ENCODE measurements at regions not wholly inside any gene's neighbourhood (a gene's known extent, or its start where the extent isn't known, plus 50 kb on each side); places are given as distances from the start of the nearest gene placed in this dataset.
A peak's percentile ranks its signal among the peaks of the same experiment; 100 is the strongest.

DNA sequence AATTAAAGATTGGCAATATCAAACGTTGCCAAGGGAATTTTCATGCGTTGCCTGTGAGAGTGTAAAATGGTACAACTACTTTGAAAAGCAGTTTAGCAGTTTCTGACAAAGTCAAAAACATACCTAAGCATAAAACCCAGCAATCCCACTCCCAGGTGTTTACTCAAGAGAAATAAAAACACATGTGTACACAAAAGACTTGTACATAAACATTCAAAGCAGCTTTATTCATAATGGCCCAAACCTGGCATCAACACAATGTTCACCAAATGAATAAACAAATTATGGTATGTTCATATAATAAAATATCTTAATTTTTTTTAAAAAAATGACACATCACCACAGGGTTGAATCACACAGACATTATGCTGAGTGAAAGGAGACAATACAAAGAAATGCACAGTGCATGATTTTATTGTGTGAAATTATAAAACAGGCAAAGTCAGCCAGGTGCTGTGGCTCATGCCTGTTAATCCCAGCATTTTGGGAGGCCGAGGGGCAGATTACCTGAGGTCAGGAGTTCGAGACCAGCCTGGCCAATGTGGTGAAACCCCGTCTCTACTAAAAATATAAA is 240.4 kb upstream of the MARCKS start:
- Mint-ChIP-seq H3K36me3 (ENCODE audit: unreplicated experiment) (no peaks in the 10 kb centered on the region), H3K4me1 (ENCODE audit: unreplicated experiment) (peaks cover 35% of the 10 kb centered on the region), H3K9me3 (ENCODE audit: unreplicated experiment) (no peaks in the 10 kb centered on the region), H3K27me3 (ENCODE audit: unreplicated experiment) (no peaks in the 10 kb centered on the region), H3K4me3 (ENCODE audit: unreplicated experiment) (no peak overlapping the region), H3K27ac (ENCODE audit: unreplicated experiment) (no peak overlapping the region)
- no peak for DNase-seq (ENCODE audit: extremely low spot score, unreplicated experiment)
- TF ChIP-seq, protein P1, sequence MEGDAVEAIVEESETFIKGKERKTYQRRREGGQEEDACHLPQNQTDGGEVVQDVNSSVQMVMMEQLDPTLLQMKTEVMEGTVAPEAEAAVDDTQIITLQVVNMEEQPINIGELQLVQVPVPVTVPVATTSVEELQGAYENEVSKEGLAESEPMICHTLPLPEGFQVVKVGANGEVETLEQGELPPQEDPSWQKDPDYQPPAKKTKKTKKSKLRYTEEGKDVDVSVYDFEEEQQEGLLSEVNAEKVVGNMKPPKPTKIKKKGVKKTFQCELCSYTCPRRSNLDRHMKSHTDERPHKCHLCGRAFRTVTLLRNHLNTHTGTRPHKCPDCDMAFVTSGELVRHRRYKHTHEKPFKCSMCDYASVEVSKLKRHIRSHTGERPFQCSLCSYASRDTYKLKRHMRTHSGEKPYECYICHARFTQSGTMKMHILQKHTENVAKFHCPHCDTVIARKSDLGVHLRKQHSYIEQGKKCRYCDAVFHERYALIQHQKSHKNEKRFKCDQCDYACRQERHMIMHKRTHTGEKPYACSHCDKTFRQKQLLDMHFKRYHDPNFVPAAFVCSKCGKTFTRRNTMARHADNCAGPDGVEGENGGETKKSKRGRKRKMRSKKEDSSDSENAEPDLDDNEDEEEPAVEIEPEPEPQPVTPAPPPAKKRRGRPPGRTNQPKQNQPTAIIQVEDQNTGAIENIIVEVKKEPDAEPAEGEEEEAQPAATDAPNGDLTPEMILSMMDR (IDR thresholded peaks at IDR 0.05): no peak

DNA sequence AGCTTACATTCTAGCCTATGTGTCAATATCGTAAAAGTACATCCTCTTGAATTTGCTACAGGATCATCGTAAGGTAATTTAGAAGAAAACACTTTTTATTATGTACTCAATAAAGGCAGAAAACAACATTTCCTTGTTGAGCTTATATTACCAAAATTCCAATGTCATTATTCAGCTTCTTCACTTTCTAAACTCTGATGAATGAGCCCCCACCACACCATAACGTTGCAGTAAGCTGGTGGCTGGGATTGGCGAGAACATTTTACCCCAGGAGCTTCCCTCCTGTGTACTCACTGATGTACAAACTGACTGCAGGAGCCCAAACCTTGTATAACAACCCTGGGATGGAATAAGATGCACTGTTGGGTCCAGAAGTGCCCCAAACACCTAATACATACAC is 238.1 kb upstream of the MARCKS start:
- Mint-ChIP-seq H3K4me3 (ENCODE audit: unreplicated experiment) (no peak overlapping the region), H3K9me3 (ENCODE audit: unreplicated experiment) (no peaks in the 10 kb centered on the region), H3K27ac (ENCODE audit: unreplicated experiment) (no peak overlapping the region), H3K4me1 (ENCODE audit: unreplicated experiment) (peaks cover 39% of the 10 kb centered on the region), H3K27me3 (ENCODE audit: unreplicated experiment) (no peaks in the 10 kb centered on the region), H3K36me3 (ENCODE audit: unreplicated experiment) (no peaks in the 10 kb centered on the region)
- no peak for DNase-seq (ENCODE audit: extremely low spot score, unreplicated experiment)
- TF ChIP-seq, protein P1 (IDR thresholded peaks at IDR 0.05): no peak

DNA sequence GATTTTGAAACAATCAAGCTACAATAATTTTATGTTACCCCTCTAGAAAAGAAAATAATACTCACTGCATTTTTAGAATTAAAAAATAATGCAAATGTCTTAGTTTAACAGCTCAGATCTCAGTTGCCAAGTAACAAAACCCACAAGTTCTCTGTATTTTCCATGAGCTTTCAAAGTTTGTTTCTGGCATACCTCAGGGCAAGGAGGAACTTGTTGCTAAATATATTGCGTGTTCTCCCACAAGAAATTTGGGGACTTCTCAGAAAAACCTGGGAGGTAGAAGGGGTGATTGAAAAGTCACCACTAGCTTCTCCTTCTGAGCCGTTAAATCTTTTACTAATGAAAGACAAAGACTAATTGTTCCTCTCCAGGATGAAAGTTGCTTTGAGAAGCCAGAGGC is 236.8 kb upstream of the MARCKS start:
- no peaks in the 10 kb centered on the region for H3K36me3 Mint-ChIP-seq (ENCODE audit: unreplicated experiment)
- DNase-seq (ENCODE audit: extremely low spot score, unreplicated experiment): no peak
- peaks cover 41% of the 10 kb centered on the region for H3K4me1 Mint-ChIP-seq (ENCODE audit: unreplicated experiment)

DNA sequence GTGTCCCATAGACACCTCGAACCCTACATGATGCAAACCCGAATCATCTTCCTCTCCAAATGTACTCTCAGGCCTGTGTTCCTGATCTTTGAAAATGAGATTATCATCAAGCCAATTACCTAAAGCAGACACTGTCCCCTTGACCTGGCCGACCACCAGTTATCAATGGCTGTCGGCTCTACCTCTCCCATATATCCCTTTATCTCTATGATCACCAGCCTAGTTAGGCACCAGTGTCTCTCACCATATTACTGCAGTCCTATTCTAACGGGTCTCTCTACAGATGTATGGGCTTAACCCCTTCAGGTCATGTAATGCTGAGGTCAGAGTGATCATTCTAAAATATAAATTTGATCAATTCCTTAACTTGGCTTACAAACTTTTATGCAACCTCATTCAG is 234.9 kb upstream of the MARCKS start:
- no peaks in the 10 kb centered on the region for H3K27me3 Mint-ChIP-seq (ENCODE audit: unreplicated experiment)
- peaks cover 44% of the 10 kb centered on the region for H3K4me1 Mint-ChIP-seq (ENCODE audit: unreplicated experiment)
- TF ChIP-seq, protein P1 (IDR thresholded peaks at IDR 0.05): no peak
- no peaks in the 10 kb centered on the region for H3K9me3 Mint-ChIP-seq (ENCODE audit: unreplicated experiment)
- H3K4me3 Mint-ChIP-seq (ENCODE audit: unreplicated experiment): no peak overlapping the region
- H3K36me3 Mint-ChIP-seq (ENCODE audit: unreplicated experiment): no peaks in the 10 kb centered on the region
- no peak for DNase-seq (ENCODE audit: extremely low spot score, unreplicated experiment)
- peak overlapping the region; percentile 7 for H3K27ac Mint-ChIP-seq (ENCODE audit: unreplicated experiment)

More for the DNA sequence above, 236.8 kb upstream of the MARCKS start:
- Mint-ChIP-seq H3K27me3 (ENCODE audit: unreplicated experiment) (no peaks in the 10 kb centered on the region), H3K9me3 (ENCODE audit: unreplicated experiment) (no peaks in the 10 kb centered on the region), H3K27ac (ENCODE audit: unreplicated experiment) (peak overlapping the region; percentile 36), H3K4me3 (ENCODE audit: unreplicated experiment) (no peak overlapping the region)
- TF ChIP-seq, protein P1 (IDR thresholded peaks at IDR 0.05): no peak

DNA sequence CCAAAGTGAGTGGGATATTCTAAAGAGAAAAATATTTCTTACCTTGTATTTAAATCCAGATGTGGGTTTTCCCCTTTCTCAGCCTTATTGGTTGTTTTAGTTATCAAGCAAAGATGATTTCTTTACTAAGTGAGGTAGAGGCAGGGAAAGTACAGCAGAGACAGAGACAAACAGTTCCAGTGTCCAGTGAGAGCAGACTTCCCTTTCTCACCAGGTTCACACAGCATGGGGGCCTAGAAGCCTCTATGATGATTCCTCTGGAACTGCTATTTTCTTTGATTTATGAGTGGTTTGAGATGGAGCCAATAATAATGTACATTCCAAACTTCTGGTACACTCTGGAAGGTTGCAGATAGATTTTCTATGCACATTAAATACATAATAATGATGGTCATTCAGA is 234.0 kb upstream of the MARCKS start:
- Mint-ChIP-seq H3K27me3 (ENCODE audit: unreplicated experiment) (no peaks in the 10 kb centered on the region), H3K4me1 (ENCODE audit: unreplicated experiment) (peaks cover 45% of the 10 kb centered on the region), H3K9me3 (ENCODE audit: unreplicated experiment) (no peaks in the 10 kb centered on the region), H3K27ac (ENCODE audit: unreplicated experiment) (peak overlapping the region; percentile 15), H3K4me3 (ENCODE audit: unreplicated experiment) (no peak overlapping the region), H3K36me3 (ENCODE audit: unreplicated experiment) (no peaks in the 10 kb centered on the region)
- TF ChIP-seq, protein P1 (IDR thresholded peaks at IDR 0.05): no peak
- DNase-seq (ENCODE audit: extremely low spot score, unreplicated experiment): no peak

All from osteocyte (in vitro differentiated cells).